HG02642 (cell line): ENCODE measurements at regions not wholly inside any gene's neighbourhood (a gene's known extent, or its start where the extent isn't known, plus 50 kb on each side); places are given as distances from the start of the nearest gene placed in this dataset.

Experiments
- ATAC-seq: cut with Tn5 transposase; IDR thresholded peaks from one replicate; pipeline ENCODE4 v1.9.1; 2021; ENCODE audit warnings: mild to moderate bottlenecking; ENCODE audit not compliant: unreplicated experiment, poor library complexity

GRCh38 chr2:53455094-53455493 lies 312.5 kb upstream of the CHAC2 start:
- no peak for ATAC-seq

- no peak for ATAC-seq
These were observed 314.5 kb upstream of the CHAC2 start for GRCh38 chr2:53452957-53453748.

GRCh38 chr2:53452400-53452799 lies 315.2 kb upstream of the CHAC2 start:
- ATAC-seq: no peak

GRCh38 chr2:53450923-53451322 lies 316.7 kb upstream of the CHAC2 start:
- no peak for ATAC-seq

GRCh38 chr2:53448591-53448990 lies 319.0 kb upstream of the CHAC2 start:
- no peak for ATAC-seq

GRCh38 chr2:53448086-53448485 lies 319.5 kb upstream of the CHAC2 start:
- ATAC-seq: no peak

- no peak for ATAC-seq
These were observed 322.1 kb upstream of the CHAC2 start for GRCh38 chr2:53445383-53446070.

GRCh38 chr2:53442783-53443182 lies 324.8 kb upstream of the CHAC2 start:
- ATAC-seq: no peak

GRCh38 chr2:53442093-53442492 lies 325.5 kb upstream of the CHAC2 start:
- ATAC-seq: no peak

- no peak for ATAC-seq
These were observed 328.9 kb upstream of the CHAC2 start for GRCh38 chr2:53438692-53439091.

GRCh38 chr2:53438100-53438499 lies 329.5 kb upstream of the CHAC2 start:
- no peak for ATAC-seq

GRCh38 chr2:53437371-53437770 lies 330.2 kb upstream of the CHAC2 start:
- no peak for ATAC-seq

GRCh38 chr2:53436882-53437281 lies 330.7 kb upstream of the CHAC2 start:
- ATAC-seq: no peak

GRCh38 chr2:53435610-53436009 lies 332.0 kb upstream of the CHAC2 start:
- ATAC-seq: no peak

GRCh38 chr2:53434466-53434865 lies 333.1 kb upstream of the CHAC2 start:
- no peak for ATAC-seq

GRCh38 chr2:53432936-53433335 lies 334.7 kb upstream of the CHAC2 start:
- no peak for ATAC-seq

GRCh38 chr2:53429901-53430300 lies 337.7 kb upstream of the CHAC2 start:
- no peak for ATAC-seq

GRCh38 chr2:53424902-53425301 lies 342.7 kb upstream of the CHAC2 start:
- peak; percentile 82 for ATAC-seq

- no peak for ATAC-seq
These were observed 344.1 kb upstream of the CHAC2 start for GRCh38 chr2:53423465-53423864.

- ATAC-seq: peak; percentile 77
These were observed 344.6 kb upstream of the CHAC2 start for GRCh38 chr2:53422979-53423378.

GRCh38 chr2:53417385-53417784 lies 350.2 kb upstream of the CHAC2 start:
- no peak for ATAC-seq
